ENCODE measurements at regions not wholly inside any gene's neighbourhood (a gene's known extent, or its start where the extent isn't known, plus 50 kb on each side); places are given as distances from the start of the nearest gene placed in this dataset.
"Not testable (repeated sequence)": the region's sequence is repeated elsewhere in the genome, so short reads cannot be mapped to it uniquely, and the experiment has no call there.

DNA sequence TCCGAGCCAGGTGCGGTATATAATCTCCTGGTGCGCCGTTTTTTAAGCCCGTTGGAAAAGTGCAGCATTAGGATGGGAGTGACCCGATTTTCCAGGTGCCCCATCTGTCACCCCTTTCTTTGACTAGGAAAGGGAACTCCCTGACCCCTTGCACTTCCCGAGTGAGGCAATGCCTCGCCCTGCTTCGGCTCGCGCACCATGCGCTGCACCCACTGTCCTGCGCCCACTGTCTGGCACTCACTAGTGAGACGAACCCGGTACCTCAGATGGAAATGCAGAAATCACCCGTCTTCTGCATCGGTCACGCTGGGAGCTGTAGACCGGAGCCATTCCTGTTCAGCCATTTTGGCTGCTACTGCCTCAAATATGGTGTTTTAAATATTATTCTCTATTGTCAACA lies 198.0 kb downstream of the MEIS1 start:
- DNase-seq (ENCODE audit: low read depth in 2 of 2); H3K4me3 ChIP-seq (replicated peaks in 1 of 2; ENCODE audit: low read depth in 2 of 2, low read length in 2 of 2): not testable (repeated sequence)

GRCh38 chr2:66633631-66634030 lies 198.7 kb downstream of the MEIS1 start:
- no peak for DNase-seq (ENCODE audit: low read depth in 2 of 2)
- TF ChIP-seq, protein P1, sequence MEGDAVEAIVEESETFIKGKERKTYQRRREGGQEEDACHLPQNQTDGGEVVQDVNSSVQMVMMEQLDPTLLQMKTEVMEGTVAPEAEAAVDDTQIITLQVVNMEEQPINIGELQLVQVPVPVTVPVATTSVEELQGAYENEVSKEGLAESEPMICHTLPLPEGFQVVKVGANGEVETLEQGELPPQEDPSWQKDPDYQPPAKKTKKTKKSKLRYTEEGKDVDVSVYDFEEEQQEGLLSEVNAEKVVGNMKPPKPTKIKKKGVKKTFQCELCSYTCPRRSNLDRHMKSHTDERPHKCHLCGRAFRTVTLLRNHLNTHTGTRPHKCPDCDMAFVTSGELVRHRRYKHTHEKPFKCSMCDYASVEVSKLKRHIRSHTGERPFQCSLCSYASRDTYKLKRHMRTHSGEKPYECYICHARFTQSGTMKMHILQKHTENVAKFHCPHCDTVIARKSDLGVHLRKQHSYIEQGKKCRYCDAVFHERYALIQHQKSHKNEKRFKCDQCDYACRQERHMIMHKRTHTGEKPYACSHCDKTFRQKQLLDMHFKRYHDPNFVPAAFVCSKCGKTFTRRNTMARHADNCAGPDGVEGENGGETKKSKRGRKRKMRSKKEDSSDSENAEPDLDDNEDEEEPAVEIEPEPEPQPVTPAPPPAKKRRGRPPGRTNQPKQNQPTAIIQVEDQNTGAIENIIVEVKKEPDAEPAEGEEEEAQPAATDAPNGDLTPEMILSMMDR (IDR thresholded peaks at IDR 0.05; ENCODE audit: low read depth, low read length), result no peak

GRCh38 chr2:66634784-66635183 lies 199.9 kb downstream of the MEIS1 start:
- TF ChIP-seq, protein P1 (IDR thresholded peaks at IDR 0.05; ENCODE audit: low read depth, low read length), result no peak
- DNase-seq (ENCODE audit: low read depth in 2 of 2), result no peak
- no peak overlapping the region for H3K4me3 ChIP-seq (replicated peaks in 1 of 2; ENCODE audit: low read depth in 2 of 2, low read length in 2 of 2)

More at GRCh38 chr2:66633631-66634030, 198.7 kb downstream of the MEIS1 start:
- no peak overlapping the region for H3K4me3 ChIP-seq (replicated peaks in 1 of 2; ENCODE audit: low read depth in 2 of 2, low read length in 2 of 2)

GRCh38 chr2:66641685-66642084 lies 206.8 kb downstream of the MEIS1 start:
- no peak for DNase-seq (ENCODE audit: low read depth in 2 of 2)
- TF ChIP-seq, protein P1 (IDR thresholded peaks at IDR 0.05; ENCODE audit: low read depth, low read length), result no peak
- no peak overlapping the region for H3K4me3 ChIP-seq (replicated peaks in 1 of 2; ENCODE audit: low read depth in 2 of 2, low read length in 2 of 2)

- not testable (repeated sequence) for DNase-seq (ENCODE audit: low read depth in 2 of 2); H3K4me3 ChIP-seq (replicated peaks in 1 of 2; ENCODE audit: low read depth in 2 of 2, low read length in 2 of 2)
Observed at GRCh38 chr2:66648081-66648480, 213.2 kb downstream of the MEIS1 start.

DNA sequence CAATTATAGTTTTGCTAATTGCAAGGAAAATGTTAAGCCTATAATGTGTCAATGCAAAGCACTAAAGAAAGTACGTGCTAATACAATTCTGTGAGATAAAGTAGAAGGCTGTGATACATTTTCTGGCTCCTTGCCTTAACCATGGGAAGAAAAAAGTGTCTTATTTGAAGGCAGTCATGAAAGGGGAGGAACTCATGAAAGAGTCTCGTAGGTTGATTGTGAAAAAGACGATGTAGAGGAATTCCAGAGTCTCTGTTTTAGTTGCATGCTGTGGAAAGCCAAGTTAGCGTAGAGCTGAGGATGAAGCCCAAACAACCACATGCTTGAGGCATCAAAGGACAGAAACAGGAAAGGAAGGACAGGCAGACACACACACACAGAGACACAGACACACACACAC lies 214.1 kb downstream of the MEIS1 start:
- TF ChIP-seq, protein P1 (IDR thresholded peaks at IDR 0.05; ENCODE audit: low read depth, low read length), result no peak
- DNase-seq (ENCODE audit: low read depth in 2 of 2), result no peak
- no peak overlapping the region for H3K4me3 ChIP-seq (replicated peaks in 1 of 2; ENCODE audit: low read depth in 2 of 2, low read length in 2 of 2)

GRCh38 chr2:66651295-66651694 lies 216.4 kb downstream of the MEIS1 start:
- no peak for DNase-seq (ENCODE audit: low read depth in 2 of 2)

GRCh38 chr2:66660804-66661203 lies 225.9 kb downstream of the MEIS1 start:
- H3K4me3 ChIP-seq (replicated peaks in 1 of 2; ENCODE audit: low read depth in 2 of 2, low read length in 2 of 2), result no peak overlapping the region
- no peak for DNase-seq (ENCODE audit: low read depth in 2 of 2)
- TF ChIP-seq, protein P1 (IDR thresholded peaks at IDR 0.05; ENCODE audit: low read depth, low read length), result no peak

More at GRCh38 chr2:66651295-66651694, 216.4 kb downstream of the MEIS1 start:
- TF ChIP-seq, protein P1 (IDR thresholded peaks at IDR 0.05; ENCODE audit: low read depth, low read length), result no peak
- H3K4me3 ChIP-seq (replicated peaks in 1 of 2; ENCODE audit: low read depth in 2 of 2, low read length in 2 of 2), result no peak overlapping the region
